Coronary artery (tissue), 2 donors: ENCODE measurements at regions not wholly inside any gene's neighbourhood (a gene's known extent, or its start where the extent isn't known, plus 50 kb on each side); places are given as distances from the start of the nearest gene placed in this dataset.

Source experiments
- DNase-seq: peaks from one replicate; pipeline ENCODE4 v3.0.0-alpha.2; 2017; ENCODE audit warnings: low spot score
- H3K27ac ChIP-seq, 2 donors: fragments of 200-600 bp; sonication (generic); one replicate each; pipeline ENCODE4 v1.5.1; 2016 to 2019
- H3K4me3 ChIP-seq: fragments of 200-600 bp; sonication (generic); 2 replicates; pipeline ENCODE4 v1.5.1; 2016; ENCODE audit warnings: mild to moderate bottlenecking, moderate library complexity
- CTCF ChIP-seq: fragments of 200-600 bp; sonication (generic); IDR thresholded peaks from one replicate; pipeline ENCODE4 v1.5.1; 2019; ENCODE audit warnings: antibody characterized with exemption

GRCh38 chr17:12313786-12314185 lies 293.1 kb downstream of the MAP2K4 start:
- Histone ChIP-seq H3K27ac (no peak overlapping the region), H3K4me3 (no peak overlapping the region)
- DNase-seq: no peak
- no peak for TF ChIP-seq CTCF

GRCh38 chr17:12316021-12316420 lies 295.3 kb downstream of the MAP2K4 start:
- Histone ChIP-seq H3K4me3 (no peak overlapping the region), H3K27ac (no peak overlapping the region)
- no peak for TF ChIP-seq CTCF
- no peak for DNase-seq

- H3K27ac ChIP-seq: peak overlapping the region; percentile 76 to 90
- TF ChIP-seq CTCF: no peak
- DNase-seq: no peak
- peak overlapping the region; percentile 20 for H3K4me3 ChIP-seq
Observed at GRCh38 chr17:12318571-12319266, 298.0 kb downstream of the MAP2K4 start.

- DNase-seq: no peak
- Histone ChIP-seq H3K4me3 (no peak overlapping the region), H3K27ac (peak overlapping the region; percentile 76 to 90)
- no peak for TF ChIP-seq CTCF
Observed at GRCh38 chr17:12320286-12320685, 299.6 kb downstream of the MAP2K4 start.

- Histone ChIP-seq H3K4me3 (no peak overlapping the region), H3K27ac (no peak overlapping the region)
- no peak for DNase-seq
- no peak for TF ChIP-seq CTCF
Observed at GRCh38 chr17:12328204-12328603, 307.5 kb downstream of the MAP2K4 start.

- H3K27ac ChIP-seq: no peak overlapping the region
- no peak for TF ChIP-seq CTCF
Observed at GRCh38 chr17:12330456-12330855, 309.8 kb downstream of the MAP2K4 start.

GRCh38 chr17:12341328-12341727 lies 320.7 kb downstream of the MAP2K4 start:
- TF ChIP-seq CTCF: no peak
- Histone ChIP-seq H3K4me3 (no peak overlapping the region), H3K27ac (no peak overlapping the region)
- DNase-seq: no peak

More at GRCh38 chr17:12330456-12330855, 309.8 kb downstream of the MAP2K4 start:
- no peak overlapping the region for H3K4me3 ChIP-seq
- no peak for DNase-seq
